Ascending aorta (tissue), 2 donors: ENCODE measurements at regions not wholly inside any gene's neighbourhood (a gene's known extent, or its start where the extent isn't known, plus 50 kb on each side); places are given as distances from the start of the nearest gene placed in this dataset.
"Not testable (repeated sequence)": the region's sequence is repeated elsewhere in the genome, so short reads cannot be mapped to it uniquely, and the experiment has no call there.

Source experiments
- DNase-seq, 2 donors: peaks; one replicate each; pipeline ENCODE4 v3.0.0-alpha.2; 2019; ENCODE audit warnings: low spot score in 2 of 2
- H3K27ac ChIP-seq, 2 donors: fragments of 200-600 bp; sonication (generic); one replicate each; pipeline ENCODE4 v1.5.1; 2016 to 2017; ENCODE audit warnings: mild to moderate bottlenecking in 1 of 2
- H3K27me3 ChIP-seq: fragments of 200-600 bp; sonication (generic); one replicate; pipeline ENCODE4 v1.5.1; 2017
- H3K36me3 ChIP-seq, 2 donors: fragments of 200-600 bp; sonication (generic); one replicate each; pipeline ENCODE4 v1.5.1; 2016
- H3K4me1 ChIP-seq, 2 donors: fragments of 200-600 bp; sonication (generic); one replicate each; pipeline ENCODE4 v1.5.1; 2016 to 2017; ENCODE audit warnings: mild to moderate bottlenecking in 1 of 2
- H3K4me3 ChIP-seq, 2 donors: fragments of 200-600 bp; sonication (generic); one replicate each; pipeline ENCODE4 v1.5.1; 2016 to 2017; ENCODE audit warnings: mild to moderate bottlenecking in 1 of 2
- H3K9me3 ChIP-seq, 2 donors: fragments of 200-600 bp; sonication (generic); one replicate each; pipeline ENCODE4 v1.5.1; 2016
- CTCF ChIP-seq, 3 experiments: fragments of 200-600 bp in 2 of 3; fragments of 450-650 bp in 1 of 3; sonication (generic) in 2 of 3; IDR thresholded peaks; one replicate each; pipeline ENCODE4 v1.5.1; 2016 to 2019; ENCODE audit warnings: antibody characterized with exemption in 3 of 3, mild to moderate bottlenecking in 1 of 3, moderate library complexity in 1 of 3
- intact Hi-C: fragments of 100-400 bp; cut with DNase I; formaldehyde crosslinking; loops from one replicate; pipeline ENCODE4 v1.15.1; 2023

GRCh38 chr9:87371795-87372355, 125.8 kb upstream of the DAPK1 start:
- Histone ChIP-seq H3K27me3 (no peaks in the 10 kb centered on the region), H3K4me1 (no peaks in the 10 kb centered on the region), H3K36me3 (no peaks in the 10 kb centered on the region), H3K9me3 (no peaks in the 10 kb centered on the region), H3K27ac (no peak overlapping the region), H3K4me3 (no peak overlapping the region)
- no peak for DNase-seq
- TF ChIP-seq CTCF (IDR thresholded peaks at IDR 0.05) = no peak
- intact Hi-C loops = loop anchor here (10.0 kb wide), 1 partner anchor 123 kb away; the partner anchor contains the start of gene DAPK1

GRCh38 chr9:87372356-87372851, 125.3 kb upstream of the DAPK1 start:
- DNase-seq = no peak
- no peak for TF ChIP-seq CTCF (IDR thresholded peaks at IDR 0.05)
- H3K9me3 ChIP-seq = no peaks in the 10 kb centered on the region
- H3K36me3 ChIP-seq = no peaks in the 10 kb centered on the region
- H3K4me1 ChIP-seq = no peaks in the 10 kb centered on the region
- intact Hi-C loops = loop anchor here (10.0 kb wide), 1 partner anchor 122 kb away; the partner anchor contains the start of gene DAPK1
- H3K27ac ChIP-seq = no peak overlapping the region
- no peak overlapping the region for H3K4me3 ChIP-seq
- no peaks in the 10 kb centered on the region for H3K27me3 ChIP-seq

DNA sequence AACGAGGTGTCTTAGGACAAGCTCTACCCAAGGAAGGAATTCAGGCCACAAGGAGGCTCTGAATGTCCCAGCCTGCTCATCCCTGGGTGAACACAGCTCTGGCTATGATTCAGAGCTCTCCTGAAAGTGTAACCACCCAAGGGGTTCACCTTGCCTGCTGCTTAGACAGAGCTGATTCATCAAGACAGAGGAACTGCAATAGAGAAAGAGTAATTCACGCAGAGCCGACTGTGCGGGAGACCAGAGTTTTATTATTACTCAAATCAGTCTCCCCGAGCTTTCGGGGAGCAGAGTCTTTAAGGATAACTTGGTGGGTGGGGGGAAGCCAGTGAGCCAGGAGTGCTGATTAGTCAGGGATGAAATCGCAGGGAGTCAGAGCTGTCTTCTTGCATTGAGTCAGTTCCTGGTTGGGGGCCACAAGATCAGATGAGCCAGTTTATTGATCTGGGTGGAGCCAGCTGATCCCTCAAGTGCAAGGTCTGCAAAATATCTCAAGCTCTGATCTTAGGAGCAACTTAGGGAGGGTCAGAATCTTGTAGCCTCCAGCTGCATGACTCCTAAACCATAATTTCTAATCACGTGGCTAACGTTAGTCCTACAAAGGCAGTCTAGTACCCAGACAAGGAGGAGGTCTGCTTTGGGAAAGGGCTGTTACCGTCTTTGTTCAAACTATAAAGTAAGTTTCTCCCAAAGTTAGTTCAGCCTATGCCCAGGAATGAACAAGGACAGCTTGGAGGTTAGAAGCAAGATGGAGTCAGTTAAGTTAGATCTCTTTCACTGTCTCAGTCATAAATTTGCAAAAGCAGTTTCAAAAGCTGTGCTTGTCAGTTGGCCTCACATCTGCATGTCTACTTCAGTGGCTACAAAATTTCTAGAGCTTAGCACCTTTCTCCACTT, 123.4 kb upstream of the DAPK1 start:
- H3K4me1 ChIP-seq, H3K36me3 ChIP-seq, H3K4me3 ChIP-seq, H3K27me3 ChIP-seq, H3K27ac ChIP-seq, H3K9me3 ChIP-seq, DNase-seq: not testable (repeated sequence)
- intact Hi-C loops = loop anchor here (10.0 kb wide), 1 partner anchor 121 kb away; the partner anchor contains the start of gene DAPK1

- Histone ChIP-seq H3K9me3 (no peaks in the 10 kb centered on the region), H3K4me3 (no peak overlapping the region), H3K36me3 (no peaks in the 10 kb centered on the region), H3K27ac (no peak overlapping the region), H3K4me1 (no peaks in the 10 kb centered on the region), H3K27me3 (no peaks in the 10 kb centered on the region)
- no peak for TF ChIP-seq CTCF (IDR thresholded peaks at IDR 0.05)
- no peak for DNase-seq
- intact Hi-C loops = loop anchor here (10.0 kb wide), 1 partner anchor 119 kb away; the partner anchor contains the start of gene DAPK1
Observed at GRCh38 chr9:87375397-87376073, 122.1 kb upstream of the DAPK1 start.

GRCh38 chr9:87378676-87379075, 119.0 kb upstream of the DAPK1 start:
- no peak for DNase-seq
- Histone ChIP-seq H3K4me3 (no peak overlapping the region), H3K36me3 (no peaks in the 10 kb centered on the region), H3K27me3 (no peaks in the 10 kb centered on the region), H3K27ac (no peak overlapping the region), H3K9me3 (no peaks in the 10 kb centered on the region), H3K4me1 (peaks cover 0 to 8% of the 10 kb centered on the region in 2 donors)
- intact Hi-C loops = loop anchor here (10.0 kb wide), 1 partner anchor 116 kb away; the partner anchor contains the start of gene DAPK1
- TF ChIP-seq CTCF (IDR thresholded peaks at IDR 0.05) = no peak
